GM19023 (cell line): ENCODE measurements at regions not wholly inside any gene's neighbourhood (a gene's known extent, or its start where the extent isn't known, plus 50 kb on each side); places are given as distances from the start of the nearest gene placed in this dataset.

Experiments used
- ATAC-seq: cut with Tn5 transposase; IDR thresholded peaks from one replicate; pipeline ENCODE4 v1.9.1; 2021; ENCODE audit warnings: mild to moderate bottlenecking, moderate library complexity; ENCODE audit not compliant: unreplicated experiment

DNA sequence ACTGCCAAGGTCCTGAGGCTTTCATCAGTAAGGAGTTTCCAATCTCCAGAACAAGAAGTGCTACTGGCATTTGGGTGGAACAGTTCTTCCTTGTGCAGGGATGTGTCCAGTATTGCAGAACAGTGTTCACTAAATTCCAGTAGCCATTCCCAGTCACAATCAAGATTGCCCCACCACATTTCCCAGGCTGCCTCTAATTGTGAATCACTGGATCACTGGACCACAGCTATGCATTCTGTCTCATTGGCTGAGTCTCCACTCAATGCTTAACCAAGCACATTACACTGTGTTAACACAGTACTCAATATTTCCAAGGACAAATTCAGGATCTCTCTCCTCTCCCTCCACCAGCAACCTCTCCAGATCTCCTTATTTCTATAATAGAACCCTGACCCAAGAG, 160.2 kb upstream of the CCDC150 start:
- no peak for ATAC-seq

- ATAC-seq = no peak
Observed at GRCh38 chr2:196480653-196481323, 158.7 kb upstream of the CCDC150 start.

DNA sequence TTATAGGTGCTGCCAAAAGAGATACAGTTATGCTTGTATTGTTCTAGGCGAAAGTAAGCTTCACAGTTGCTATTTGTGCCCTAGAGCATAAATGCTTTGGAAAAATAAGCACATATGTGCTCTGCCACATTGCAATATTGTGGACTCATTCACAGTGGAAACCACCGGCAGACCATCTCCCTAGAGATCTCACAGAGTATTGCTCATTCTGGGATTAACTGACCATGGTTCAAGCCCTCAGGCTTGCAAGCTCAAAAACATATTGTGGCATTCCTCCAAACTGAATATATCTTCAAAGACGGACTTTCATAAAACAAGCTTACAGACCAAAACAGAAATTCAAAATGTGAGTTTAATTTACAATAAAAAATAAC, 158.2 kb upstream of the CCDC150 start:
- ATAC-seq = no peak

- ATAC-seq = no peak
Observed at GRCh38 chr2:196482119-196483065, 157.1 kb upstream of the CCDC150 start.

DNA sequence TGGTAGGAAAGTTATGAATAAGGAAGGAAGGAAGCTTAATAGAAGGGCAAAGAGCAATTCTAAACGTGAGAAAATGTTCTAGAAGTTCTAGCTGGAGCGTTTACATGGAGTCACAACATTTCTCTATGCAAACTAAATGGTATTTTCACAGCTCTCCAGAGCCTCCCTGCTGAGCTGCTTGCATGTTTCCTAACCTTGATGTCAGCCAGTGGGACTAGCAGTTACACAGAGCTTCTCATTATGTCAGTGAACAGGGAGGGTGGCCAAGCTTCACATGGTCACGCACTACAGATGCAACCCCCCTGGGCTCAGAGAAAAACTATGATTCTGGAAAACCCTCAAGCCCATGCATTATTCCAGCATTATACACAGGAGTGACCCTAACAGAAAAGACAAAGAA, 153.4 kb upstream of the CCDC150 start:
- no peak for ATAC-seq

GRCh38 chr2:196487417-196487816, 152.1 kb upstream of the CCDC150 start:
- no peak for ATAC-seq

- no peak for ATAC-seq
Observed at GRCh38 chr2:196489371-196489770, 150.1 kb upstream of the CCDC150 start.

GRCh38 chr2:196492946-196493345, 146.6 kb upstream of the CCDC150 start:
- ATAC-seq = no peak

DNA sequence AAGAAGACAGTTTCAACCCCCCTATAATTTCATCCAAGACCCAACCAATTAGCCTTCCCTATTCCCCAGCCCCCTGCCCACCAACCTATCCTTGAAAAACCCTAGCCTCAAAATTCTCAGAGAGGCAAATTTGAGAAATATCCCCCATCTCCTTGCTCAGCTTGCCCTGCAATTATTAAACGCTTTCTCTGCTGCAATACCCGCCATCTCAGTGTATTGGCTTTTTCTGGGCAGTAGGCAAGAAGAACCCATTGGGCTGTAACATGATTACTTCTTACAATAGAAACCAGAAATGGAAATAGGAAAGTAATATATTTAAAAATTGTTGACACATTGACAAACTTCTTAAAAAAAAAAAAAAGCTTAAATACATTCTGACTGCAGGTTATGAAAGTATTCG, 140.6 kb upstream of the CCDC150 start:
- ATAC-seq = no peak

- ATAC-seq = no peak
Observed at GRCh38 chr2:196499686-196500085, 139.8 kb upstream of the CCDC150 start.

DNA sequence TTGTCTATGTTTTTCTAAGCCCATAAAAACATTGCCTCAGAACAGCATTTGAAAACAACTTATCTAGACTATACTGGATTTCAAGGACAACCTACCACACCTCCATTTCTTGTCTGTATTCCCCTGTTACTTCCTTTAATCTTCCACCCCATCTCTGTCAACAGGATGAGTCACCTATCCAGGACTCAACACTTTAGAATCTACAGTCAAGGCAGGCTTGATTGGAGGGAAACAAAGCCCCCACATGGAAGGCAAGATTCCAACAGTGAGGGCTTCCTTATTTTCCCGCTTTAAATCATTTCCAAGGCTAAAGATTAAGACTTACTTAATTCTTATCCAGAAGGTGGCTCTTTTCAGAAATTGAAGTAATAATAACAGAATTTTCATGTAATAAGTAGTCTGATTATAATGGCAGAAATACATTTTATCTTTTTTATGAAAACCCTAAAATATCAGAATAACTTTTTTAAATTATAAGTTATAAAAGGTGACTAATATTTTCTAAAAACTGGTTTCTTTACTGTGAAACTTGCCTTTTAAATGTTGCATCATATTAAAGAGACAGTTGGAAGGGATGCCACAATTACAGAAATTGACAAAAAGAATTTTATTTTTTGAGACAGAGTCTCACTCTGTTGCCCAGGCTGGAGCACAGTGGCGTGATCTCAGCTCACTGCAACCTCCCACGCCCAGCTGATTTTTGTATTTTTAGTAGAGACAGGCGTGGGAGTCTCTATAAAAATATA, 138.7 kb upstream of the CCDC150 start:
- no peak for ATAC-seq

DNA sequence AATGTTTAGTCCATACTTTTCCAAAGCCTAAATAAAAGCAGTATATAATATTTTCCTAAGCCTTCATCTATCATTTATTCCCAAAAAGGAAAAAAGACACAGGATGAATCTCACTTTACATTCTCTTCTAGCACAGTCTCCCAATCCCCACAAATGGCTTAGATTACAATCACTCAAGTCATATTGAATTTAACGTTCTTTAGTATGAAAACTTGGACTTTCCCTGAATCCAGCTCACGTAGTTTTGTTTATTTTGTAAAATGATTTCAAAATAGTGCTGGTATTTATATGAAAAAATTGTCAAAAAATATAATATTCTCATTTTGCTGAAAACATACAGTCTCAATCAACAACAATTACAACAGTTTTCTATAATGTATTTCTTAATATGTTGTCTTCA, 137.7 kb upstream of the CCDC150 start:
- ATAC-seq = no peak

GRCh38 chr2:196502386-196502785, 137.1 kb upstream of the CCDC150 start:
- ATAC-seq = no peak

DNA sequence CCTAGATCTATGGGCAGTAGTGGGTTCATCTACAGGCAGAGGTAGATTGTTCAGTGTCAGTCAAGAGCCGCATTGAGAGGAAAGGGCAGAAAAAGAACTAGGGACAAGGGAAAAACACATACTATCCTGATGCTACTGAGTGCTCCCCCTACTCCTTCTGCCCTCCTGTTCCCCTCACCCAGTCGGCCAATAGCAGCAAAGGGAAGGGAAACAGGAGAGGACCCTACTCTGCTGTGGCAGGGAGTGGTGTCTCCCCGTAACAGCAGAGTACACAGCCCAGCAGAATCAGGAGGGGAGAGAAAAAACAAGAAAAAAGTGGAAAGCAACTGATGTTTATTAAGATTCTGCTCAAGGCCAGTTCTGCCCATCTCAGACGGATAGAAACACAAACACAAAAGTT, 136.1 kb upstream of the CCDC150 start:
- no peak for ATAC-seq

DNA sequence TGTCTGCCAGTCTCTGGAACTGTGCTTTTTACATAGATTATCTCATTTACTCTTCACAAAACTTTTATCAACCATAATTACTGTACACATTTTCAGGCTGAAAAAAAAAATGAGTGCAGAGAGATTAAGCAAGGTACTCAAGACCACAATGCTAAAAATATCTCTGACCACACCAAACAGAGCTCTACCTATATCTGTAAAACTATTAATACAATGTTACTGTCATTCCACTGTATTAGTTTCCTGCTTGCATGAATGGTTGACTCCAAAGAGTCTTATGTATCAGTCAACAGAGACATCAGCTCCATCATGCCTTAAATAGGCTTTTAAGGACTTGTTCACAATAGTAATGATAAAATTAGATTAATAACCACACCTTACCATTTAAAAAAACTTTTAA, 134.7 kb upstream of the CCDC150 start:
- ATAC-seq = no peak

DNA sequence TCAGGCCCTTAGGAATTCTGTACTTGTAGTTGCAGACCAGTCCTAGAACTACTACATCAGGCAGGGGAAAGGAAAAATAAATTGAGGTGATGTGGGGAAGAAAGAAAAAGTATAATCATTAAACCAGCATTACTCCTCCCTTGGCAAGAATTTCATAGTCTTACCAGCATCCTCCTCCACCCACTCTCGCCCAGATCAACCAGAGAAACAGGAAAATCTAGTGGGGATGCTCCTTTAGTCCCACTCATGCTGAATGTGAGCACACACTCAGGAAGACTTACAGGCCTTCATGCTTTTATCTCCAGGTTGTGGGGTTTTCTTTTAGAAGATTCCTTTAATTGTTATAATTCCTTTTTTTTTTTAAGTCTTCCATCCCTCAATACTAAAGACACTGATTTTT, 129.3 kb upstream of the CCDC150 start:
- ATAC-seq = no peak

GRCh38 chr2:196511258-196512168, 128.0 kb upstream of the CCDC150 start:
- no peak for ATAC-seq

- no peak for ATAC-seq
Observed at GRCh38 chr2:196513796-196514526, 125.6 kb upstream of the CCDC150 start.

DNA sequence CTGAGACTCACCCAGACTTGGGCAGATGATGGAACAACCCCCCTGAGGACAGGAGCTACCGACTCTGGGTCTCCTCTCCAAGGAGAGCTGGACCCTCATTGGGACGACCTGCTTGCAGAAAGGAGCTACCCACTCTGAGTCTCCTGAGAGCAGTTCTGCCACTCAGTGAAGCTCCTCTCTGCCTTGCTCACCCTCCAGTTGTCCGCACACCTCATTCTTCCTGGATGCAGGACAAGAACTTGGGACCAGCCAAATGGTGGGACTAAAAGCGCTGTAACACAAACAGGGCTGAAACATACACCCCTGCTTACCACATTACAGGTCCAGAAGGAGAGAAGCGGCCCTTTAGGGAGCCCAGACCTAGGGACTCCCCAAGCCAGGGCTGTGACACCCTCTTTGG, 124.9 kb upstream of the CCDC150 start:
- no peak for ATAC-seq

- ATAC-seq = no peak
Observed at GRCh38 chr2:196515051-196515450, 124.5 kb upstream of the CCDC150 start.
